NCI-H1105 treated with DMSO at 0.1 percent for 48 hours (cell line): ENCODE measurements at regions not wholly inside any gene's neighbourhood (a gene's known extent, or its start where the extent isn't known, plus 50 kb on each side); places are given as distances from the start of the nearest gene placed in this dataset.

ENCODE experiments used
- DNase-seq: peaks from one replicate; lab custom pipeline; 2025; lab: John Stamatoyannopoulos, UW

DNA sequence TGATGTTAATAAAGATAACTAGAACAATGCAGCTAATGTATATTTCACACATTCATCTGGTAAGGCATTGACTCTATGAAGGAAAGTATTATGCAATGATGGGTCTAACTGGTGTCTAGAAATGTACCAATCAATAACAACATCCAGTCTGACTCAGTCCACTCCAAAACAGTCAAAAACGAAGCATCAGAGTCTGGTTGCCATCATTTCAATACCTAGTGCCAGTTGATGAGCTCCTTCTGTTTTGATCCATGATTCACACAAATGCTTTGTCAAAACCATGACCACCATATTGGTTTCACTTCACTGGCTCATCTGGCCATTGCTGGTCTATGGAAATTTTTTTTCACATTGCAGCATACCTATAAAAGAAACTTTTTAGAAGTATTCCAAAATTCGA, 747.2 kb upstream of the TMEM132C start:
- DNase-seq, result no peak

DNA sequence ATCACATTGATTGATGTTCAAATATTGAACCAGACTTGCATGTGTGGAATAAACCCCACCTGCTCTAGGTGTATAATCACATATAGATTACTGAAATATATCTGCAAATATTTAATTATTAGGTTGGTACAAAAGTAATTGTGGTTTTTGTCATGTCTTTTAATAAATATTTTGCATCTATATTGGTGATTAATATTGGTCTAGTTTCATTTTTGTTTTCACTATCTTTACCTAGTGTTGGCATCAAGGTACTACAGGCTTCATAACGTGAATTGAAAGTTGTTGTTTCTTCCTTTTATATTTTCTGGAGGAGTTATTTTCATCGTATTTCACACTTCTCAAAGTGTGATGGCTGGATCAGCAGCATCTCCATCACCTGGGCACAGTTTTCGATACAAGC, 740.0 kb upstream of the TMEM132C start:
- no peak for DNase-seq

DNA sequence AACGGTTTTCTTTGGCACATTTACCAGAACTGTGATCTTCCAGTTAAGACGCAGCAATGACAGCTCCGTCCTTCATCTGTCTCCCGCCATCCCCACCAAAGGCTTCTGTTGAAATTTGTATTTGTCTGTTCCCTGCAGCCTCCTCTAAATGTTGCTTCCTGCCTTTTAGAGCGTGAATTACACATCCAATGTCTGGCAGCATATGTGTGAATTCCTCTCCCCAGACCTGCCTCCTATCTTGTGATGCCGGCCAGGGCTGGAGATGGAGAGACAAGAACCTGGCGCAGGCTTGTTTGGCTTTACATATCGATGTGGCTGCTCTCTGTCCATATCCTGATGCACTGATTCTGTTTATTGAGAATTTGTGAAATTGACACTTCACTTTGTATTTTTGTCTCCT, 738.4 kb upstream of the TMEM132C start:
- no peak for DNase-seq

DNA sequence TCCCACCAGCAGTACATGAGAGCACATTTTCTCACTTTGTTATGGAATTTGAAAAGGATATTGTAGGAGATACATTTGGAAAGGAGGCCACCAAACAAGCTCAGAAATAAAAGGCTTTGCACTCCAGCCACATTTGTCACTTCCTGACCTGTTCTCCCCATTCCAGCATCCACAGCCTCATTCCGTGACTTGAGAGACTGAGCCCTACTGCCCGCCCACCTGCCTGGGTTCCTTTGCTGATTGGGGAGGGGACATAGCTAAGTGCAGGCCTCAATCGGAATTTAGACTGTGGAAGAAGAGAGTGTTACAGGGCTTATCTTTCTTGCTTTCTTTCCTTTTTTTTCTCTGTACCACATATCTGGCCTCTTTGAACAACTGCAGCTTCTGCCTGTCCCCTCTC, 735.4 kb upstream of the TMEM132C start:
- no peak for DNase-seq

DNA sequence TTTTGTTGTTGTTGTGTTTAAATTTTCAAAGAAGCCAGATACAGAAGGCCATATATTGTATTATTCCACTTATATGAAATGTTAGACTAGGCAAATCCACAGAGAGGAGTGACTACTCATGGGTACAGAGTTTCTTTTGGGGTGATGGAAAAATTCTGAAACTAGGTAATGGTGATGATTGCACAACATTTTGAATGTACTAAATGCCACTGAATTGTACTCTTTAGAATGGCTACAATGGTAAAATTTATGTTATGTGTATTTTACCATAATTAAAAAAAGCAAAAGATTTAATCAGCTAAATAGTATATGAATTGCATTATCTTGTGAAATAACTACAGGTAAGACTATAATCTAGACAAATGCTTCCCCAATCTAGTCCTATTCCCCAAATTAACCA, 733.6 kb upstream of the TMEM132C start:
- no peak for DNase-seq

DNA sequence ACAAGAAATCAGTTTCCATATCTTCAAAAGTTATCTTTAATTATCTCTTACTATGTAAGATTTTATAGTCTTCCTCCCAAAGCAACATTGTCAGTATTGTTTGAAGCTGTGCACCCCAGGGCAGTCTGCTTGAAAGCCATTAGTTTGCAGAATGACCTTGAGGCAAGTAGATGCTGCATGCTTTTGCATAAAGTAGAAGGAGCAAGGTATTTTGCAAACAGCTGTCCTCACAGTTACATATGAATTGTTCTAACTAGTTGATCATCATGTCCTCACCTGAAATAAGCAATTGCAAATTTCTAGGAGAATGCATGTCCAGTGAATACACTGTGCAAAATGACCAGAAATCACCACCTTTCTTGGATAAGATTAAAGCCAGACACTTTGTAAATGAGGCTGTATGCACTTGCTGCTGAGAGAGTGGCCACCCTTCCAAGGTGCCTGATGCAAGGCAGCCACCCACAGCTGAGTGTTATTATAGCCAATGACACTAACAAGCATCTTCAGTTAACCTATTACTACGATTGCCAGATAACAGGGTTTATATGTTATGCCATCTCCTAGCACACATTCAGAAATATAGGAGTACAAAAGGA, 730.0 kb upstream of the TMEM132C start:
- no peak for DNase-seq

DNA sequence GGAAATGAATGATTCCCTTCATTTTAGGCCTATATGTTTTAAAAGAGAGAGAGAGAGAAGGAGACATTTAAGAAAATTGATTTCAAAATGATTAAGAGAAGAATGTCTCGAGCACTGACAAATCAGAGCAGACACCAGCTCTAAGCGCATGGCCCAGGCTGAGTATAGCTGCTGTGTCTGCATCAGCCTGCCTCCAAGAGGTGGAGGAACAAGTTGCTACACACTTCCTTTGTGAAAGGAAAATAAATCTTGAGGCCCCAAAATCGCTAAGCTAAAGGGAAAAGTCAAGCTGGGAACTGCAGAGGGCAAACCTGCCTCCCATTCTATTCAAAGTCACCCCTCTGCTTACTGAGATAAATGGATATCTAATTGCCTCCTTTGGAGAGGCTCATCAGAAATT, 728.7 kb upstream of the TMEM132C start:
- no peak for DNase-seq

DNA sequence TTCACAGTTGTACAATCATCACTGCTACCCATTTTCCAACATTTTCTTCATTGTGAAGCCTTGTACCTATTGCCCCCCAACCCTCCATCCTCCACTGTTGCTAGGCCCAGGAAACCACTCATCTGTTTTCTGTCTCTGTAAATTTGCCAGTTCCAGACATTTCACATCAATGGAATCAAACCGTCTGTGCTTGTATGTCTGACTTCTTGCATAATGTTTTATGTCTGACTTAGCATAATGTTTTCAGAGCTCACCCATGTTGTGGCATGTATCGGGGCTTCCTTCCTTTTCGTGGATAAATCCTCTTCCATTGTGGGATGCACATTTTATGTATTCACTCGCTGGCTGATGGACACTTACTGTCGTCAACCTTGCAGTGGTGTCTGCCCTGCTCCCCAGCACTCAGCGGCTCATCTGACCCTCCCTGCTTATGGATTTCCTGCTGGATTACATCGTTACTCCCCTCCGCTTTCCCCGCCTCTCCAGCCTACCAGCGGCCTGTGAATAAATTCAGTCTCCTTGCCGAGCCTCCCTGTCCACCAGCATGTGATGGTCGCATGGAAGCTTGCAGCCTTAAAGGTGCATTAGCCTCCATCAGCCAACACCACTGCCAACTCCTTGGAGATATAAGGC, 727.6 kb upstream of the TMEM132C start:
- DNase-seq, result no peak

DNA sequence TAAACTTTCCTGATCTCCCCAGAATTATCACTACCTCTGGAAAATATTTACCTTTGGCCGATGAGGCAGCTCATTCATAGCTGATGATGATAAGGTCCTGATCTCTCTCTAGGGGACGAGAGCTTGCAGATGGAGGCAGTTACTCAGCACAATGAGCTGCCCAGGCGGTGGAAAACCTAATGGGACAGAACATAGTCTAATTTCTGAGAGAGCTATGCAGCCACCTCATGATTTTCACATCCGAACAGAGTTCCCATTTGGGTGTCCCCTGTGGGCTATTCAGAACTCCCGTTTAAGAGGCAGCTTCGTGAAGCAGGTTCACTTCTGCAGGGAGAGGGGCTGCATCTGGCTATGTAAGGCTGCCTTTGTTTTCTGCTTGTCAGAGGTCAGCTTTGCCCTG, 724.6 kb upstream of the TMEM132C start:
- DNase-seq, result no peak

DNA sequence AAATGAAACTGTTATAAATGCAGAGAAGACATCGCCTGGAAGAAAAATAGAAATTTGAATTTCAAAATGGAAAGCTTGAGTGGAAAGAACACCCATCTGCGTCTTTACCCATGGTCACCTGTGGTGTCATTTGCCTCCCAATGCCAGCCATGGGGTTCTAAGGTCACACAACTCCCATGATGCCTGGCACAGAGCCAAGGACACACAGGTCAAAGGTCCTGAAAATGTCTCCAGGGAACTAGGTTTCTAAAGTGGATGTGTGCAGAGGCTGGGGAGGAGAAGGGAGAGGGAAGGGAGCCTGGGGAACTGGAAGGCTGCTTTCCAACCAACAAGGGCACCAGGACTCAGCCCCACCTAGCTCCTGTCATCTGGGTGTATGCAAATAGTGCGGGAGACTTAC, 724.0 kb upstream of the TMEM132C start:
- DNase-seq, result no peak

DNA sequence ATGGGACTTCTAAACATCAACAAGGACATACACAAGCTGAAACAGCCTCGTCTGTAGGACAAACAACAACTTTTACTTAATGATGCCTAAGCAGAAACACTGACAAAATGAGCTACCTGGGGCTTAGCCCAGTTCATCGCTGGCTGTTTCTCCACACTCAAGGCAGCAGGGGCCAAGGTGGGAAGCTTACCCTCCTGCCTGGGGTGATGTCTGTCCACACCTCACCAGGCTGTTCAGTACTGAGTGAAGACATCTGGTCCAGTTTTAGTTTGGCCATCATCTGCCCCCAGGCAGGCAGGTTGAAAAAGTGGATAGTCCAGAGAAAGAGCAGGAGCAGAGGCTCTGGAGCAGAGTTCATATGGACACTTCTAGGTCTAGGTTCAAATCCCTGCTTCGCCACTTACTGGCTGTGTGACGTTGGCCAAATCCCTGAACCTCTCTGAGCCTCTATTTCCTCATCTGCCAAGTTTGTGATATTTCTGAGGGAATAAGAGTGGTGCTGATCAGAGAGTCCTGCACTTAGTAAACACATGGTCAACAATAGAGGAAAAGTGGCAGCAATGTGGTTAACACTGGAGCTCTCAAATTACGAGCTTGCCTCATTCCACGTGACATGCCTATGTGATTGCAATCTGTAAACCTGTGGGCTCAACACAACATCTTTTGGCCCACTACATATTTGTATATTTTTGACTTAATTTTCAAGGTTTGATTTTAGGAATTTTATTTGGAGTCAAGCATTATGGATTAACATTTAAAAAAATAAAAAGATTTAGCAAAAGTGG, 720.1 kb upstream of the TMEM132C start:
- no peak for DNase-seq

DNA sequence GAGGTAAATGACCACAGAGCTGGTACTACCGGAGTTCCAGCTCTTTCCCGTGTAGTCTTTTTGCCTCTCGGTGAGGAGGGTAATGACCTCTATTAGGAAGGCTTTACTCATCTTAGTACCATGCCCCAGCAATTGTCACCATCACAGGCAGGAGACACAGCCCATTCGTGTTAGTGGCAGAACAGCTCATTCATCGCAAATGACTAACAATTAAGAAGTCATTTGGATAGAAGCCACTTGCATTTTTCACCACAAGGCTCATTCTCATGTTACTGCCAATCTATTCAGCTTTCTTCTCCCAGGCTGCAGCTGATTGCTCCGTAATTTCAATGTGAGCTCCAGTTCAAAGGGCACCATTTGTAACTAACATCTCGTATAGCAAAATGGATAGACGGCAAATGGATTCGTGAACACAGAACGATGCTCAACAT, 718.8 kb upstream of the TMEM132C start:
- DNase-seq, result peak; percentile 97

DNA sequence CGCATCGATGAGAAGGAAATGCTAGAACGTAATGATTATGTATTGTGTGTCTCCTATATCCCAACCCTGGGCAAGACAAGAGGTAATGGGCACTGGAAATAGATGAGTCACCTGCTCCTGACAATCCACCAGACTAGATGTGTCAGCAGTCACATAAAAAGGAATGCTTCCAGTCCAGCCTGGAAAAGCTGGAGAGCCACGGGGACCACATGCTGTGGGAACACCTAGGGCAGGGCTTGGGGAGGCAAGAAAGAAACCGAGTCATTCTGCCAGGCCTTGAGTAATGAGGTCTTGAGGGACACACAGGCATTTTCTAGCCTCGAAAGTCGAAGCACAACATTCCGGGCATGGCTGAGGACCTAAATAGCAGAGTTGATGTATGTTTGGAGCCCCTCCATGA, 716.7 kb upstream of the TMEM132C start:
- no peak for DNase-seq

DNA sequence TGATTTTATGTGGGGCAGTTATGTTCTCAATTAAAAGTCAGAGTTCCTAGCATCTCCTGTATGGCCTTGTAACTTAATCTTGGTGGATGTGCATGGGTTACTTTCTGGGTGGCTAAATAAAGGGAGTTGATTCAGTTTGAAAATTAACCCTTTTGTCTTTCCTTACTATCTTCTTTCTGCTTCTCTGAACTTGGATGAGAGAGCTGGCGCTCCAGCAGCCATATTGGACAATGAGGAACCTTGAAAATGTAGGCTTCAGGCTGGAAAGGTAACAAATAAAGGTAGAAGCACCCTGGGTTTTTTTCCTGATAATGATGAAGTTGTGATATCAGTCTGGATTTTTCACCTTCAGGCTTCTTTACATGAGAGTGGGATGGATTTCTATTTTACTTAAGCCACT, 714.1 kb upstream of the TMEM132C start:
- DNase-seq, result no peak

DNA sequence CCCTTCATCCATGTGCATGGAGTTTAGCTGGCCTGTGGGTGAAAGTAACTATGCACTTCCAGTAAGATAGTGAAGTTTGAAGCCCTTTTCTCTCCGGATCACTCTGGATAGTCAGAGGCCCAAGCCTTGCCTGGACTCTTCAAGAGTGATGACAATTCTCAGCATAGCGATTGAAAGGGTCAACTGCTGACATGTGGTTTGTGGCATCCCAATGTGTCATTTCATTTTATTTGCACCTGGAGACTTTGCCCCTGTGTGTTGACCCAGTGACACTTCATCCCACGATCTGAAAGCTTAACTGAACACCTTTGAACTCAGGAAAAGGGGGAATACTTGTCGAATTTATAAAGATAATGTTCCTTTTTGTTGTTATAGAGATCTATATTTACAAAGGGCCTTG, 711.9 kb upstream of the TMEM132C start:
- DNase-seq, result no peak

DNA sequence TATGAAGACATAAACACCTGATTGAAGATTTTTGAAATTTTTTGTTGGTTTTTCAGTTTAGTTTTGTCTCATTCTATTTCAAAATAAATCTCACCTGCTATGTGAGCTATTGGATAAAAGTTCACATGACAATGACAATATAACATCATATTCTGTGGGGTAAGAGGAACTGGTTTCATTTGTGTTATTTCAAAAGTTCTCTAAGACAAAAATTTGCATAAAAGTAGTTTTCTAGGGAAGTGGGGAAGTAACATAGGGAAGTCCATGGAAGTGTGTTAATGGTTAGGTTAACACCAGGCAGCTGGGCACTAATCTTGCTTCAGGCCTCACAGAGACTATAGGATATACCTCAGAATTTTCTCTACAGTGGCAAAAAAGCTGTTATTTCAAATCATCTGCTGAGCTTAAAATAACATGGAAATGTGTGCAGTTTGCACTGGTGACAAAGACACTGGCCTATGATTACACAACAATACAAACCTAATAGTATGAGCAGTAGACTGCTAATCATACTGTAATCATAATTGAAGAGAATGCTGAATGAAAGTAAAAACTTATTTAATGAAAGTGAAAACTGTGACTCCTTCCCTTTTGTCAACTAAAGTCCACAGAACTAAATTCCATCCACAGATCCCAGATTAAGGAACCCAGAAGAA, 710.6 kb upstream of the TMEM132C start:
- DNase-seq, result no peak

DNA sequence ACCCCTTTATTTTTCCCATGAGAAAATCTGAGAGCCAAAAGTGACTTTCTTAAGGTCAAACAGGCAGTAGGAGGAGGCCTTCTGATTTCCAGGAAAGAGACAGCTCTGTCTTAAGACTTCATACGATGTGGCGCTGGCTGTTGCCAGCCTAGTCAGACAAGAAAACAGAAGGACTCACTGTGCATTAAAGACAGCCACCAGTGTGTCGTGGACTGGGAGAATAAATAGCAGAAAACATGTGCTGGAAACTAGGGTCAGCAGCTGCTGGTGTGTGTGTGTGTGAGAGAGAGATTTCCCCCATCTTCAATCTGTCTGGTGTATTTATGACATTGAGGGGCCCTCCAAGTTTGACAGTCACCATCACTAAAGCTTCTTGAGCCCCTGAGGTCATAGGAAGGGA, 708.6 kb upstream of the TMEM132C start:
- no peak for DNase-seq

DNA sequence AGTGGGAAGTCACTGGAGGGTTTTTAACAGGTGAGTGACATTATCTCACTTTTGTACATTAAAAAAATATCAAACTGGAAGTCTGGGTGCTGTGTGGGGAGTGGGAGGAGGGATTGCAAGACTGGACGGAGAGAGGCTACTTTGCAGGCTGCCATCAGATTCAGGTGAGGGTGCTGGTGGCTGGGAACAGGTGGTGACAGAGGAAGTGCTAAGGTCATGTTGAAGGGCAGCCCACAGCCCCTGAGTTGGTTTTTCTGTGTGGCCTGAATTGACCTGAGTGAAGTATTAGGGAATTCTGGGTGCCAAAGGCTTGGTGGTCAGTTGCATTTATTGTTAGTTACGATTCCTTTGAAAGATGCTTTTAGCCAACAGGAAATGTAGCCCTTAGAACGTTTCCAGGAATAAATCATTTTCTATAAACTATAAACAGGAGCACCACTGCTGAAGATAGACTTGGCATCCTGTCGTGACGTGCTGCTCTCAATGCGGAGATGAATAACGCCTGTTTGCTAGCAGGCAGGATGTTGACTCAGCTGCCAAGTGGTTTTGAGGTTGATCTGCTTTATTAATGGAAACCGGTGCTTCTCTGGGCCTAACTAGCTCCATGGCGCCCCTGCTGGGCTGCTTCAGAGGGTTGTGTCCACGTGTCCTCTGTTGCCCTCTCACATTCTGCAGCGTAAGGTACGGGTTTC, 707.5 kb upstream of the TMEM132C start:
- peak; percentile 84 for DNase-seq

DNA sequence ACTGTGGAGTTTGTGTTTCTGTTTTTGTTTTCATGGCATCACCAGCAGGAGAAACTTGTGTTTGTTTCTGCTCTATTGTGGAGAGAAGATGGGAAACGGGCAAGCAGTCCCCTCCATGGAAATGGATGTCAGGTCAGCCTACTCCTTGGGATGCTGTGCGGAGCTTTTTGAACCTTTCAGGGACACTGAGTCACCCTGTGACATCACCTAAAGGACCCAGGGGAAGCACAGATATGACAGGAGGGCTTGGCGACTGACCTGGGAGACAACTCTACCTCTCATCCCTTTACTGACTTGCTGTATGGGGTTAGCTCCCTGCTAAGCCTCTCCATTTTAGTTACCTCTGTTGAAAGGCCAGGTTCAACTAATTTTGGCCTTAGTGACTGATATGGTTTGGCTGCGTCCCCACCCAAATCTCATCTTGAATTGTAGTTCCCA, 706.9 kb upstream of the TMEM132C start:
- DNase-seq, result no peak

DNA sequence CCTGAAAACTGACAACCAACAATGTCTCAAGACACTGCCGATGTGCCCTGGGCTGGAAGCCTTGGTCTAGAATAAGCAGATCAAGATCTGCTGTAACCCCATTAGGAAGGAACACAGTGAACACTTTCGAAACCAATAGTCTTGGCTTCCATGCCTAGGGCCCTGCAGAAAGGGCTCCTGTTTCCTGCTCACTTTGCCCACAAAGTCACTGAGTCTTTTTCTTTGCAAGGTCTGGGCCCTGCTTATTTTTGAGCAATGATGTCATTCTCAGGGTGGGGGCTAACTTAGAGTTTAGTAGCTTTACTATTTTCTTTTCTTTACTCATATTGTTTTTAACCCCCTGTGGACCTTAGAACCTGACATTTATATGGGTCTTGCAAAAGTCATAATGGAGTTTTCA, 704.2 kb upstream of the TMEM132C start:
- DNase-seq, result no peak

DNA sequence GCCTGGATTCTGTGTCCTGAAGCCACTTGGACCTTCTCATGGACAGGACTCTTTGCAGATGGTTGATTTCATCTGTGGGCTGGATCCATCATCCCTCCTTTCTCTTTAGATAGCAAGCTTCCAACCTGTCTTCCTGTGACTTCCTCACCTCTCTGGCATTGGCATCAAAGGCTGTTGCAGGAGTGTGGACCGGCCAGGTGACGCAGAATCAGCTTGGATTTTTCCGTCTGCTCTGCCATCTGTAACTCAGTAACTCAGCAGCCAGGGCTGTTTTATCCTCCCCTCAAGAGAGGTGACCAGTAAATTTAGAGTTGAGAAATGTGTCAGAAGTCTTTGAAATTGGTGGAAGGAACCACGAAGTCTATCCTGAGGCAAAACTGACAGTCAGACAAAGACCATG, 701.7 kb upstream of the TMEM132C start:
- no peak for DNase-seq

DNA sequence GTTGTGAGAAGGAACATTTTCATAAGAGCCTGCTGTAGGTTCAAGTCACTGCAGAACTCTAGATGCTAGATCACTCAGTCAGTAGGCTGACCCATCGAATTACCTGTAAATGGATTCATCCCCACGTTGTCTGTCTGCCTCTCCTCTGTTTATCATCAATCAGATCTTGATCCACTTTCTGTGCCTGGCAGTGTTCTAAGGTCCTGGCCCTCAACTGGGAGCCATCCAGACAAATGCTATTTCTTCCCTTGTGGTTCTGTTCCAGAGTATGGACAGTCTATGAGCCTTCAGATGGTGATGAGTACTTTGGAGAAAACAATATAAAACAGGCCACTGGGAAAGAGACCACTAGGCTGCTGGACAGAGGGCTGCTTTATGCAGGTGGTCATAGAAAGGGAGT, 699.4 kb upstream of the TMEM132C start:
- DNase-seq, result no peak
